Mesothelial cell of epicardium (in vitro differentiated cells): ENCODE measurements at regions not wholly inside any gene's neighbourhood (a gene's known extent, or its start where the extent isn't known, plus 50 kb on each side); places are given as distances from the start of the nearest gene placed in this dataset.

Experiments
- DNase-seq, 2 experiments: peaks; one replicate each; pipeline ENCODE4 v3.0.0; 2021; ENCODE audit warnings: low spot score in 2 of 2; ENCODE audit not compliant: unreplicated experiment in 2 of 2
- H3K27ac Mint-ChIP-seq: 2 replicates; pipeline ENCODE4 v1.8.0; 2021; ENCODE audit warnings: mixed read lengths
- H3K27me3 Mint-ChIP-seq: 2 replicates; pipeline ENCODE4 v1.8.0; 2021; ENCODE audit warnings: low read depth, mixed read lengths
- H3K36me3 Mint-ChIP-seq: 2 replicates; pipeline ENCODE4 v1.8.0; 2021; ENCODE audit warnings: mixed read lengths
- H3K4me1 Mint-ChIP-seq: 2 replicates; pipeline ENCODE4 v1.8.0; 2021; ENCODE audit warnings: mixed read lengths
- H3K4me3 Mint-ChIP-seq: 2 replicates; pipeline ENCODE4 v1.8.0; 2021; ENCODE audit warnings: mild to moderate bottlenecking, moderate library complexity, mixed read lengths
- H3K9me3 Mint-ChIP-seq: 2 replicates; pipeline ENCODE4 v1.8.0; 2021; ENCODE audit warnings: mixed read lengths
- CTCF ChIP-seq: fragments of 200-600 bp; sonication (generic); IDR thresholded peaks from one replicate; pipeline ENCODE4 v1.5.0; 2021; ENCODE audit warnings: antibody characterized with exemption; ENCODE audit not compliant: unreplicated experiment

- Mint-ChIP-seq H3K27ac (no peak overlapping the region), H3K4me3 (no peak overlapping the region), H3K27me3 (peaks cover 11% of the 10 kb centered on the region), H3K36me3 (peaks cover 4% of the 10 kb centered on the region), H3K4me1 (no peaks in the 10 kb centered on the region), H3K9me3 (peaks cover 27% of the 10 kb centered on the region)
- no peak for TF ChIP-seq CTCF
- DNase-seq: no peak
Measured at GRCh38 chr17:77716289-77716926, 242.1 kb upstream of the TNRC6C start.

GRCh38 chr17:77717941-77718668, 240.4 kb upstream of the TNRC6C start:
- DNase-seq: no peak
- no peak for TF ChIP-seq CTCF
- peaks cover 4% of the 10 kb centered on the region for H3K36me3 Mint-ChIP-seq
- peaks cover 26% of the 10 kb centered on the region for H3K9me3 Mint-ChIP-seq
- no peak overlapping the region for H3K27ac Mint-ChIP-seq
- H3K27me3 Mint-ChIP-seq: peaks cover 9% of the 10 kb centered on the region
- H3K4me1 Mint-ChIP-seq: no peaks in the 10 kb centered on the region
- H3K4me3 Mint-ChIP-seq: no peak overlapping the region

- TF ChIP-seq CTCF: no peak
- DNase-seq: no peak
- Mint-ChIP-seq H3K36me3 (peaks cover 4% of the 10 kb centered on the region), H3K9me3 (peaks cover 23% of the 10 kb centered on the region), H3K4me1 (no peaks in the 10 kb centered on the region), H3K27me3 (peaks cover 9% of the 10 kb centered on the region), H3K4me3 (no peak overlapping the region), H3K27ac (no peak overlapping the region)
Measured at GRCh38 chr17:77718669-77718961, 239.9 kb upstream of the TNRC6C start.

GRCh38 chr17:77719806-77720205, 238.7 kb upstream of the TNRC6C start:
- H3K4me1 Mint-ChIP-seq: no peaks in the 10 kb centered on the region
- TF ChIP-seq CTCF: no peak
- peaks cover 18% of the 10 kb centered on the region for H3K9me3 Mint-ChIP-seq
- peaks cover 4% of the 10 kb centered on the region for H3K36me3 Mint-ChIP-seq
- H3K4me3 Mint-ChIP-seq: no peak overlapping the region
- H3K27me3 Mint-ChIP-seq: peaks cover 11% of the 10 kb centered on the region
- DNase-seq: no peak
- no peak overlapping the region for H3K27ac Mint-ChIP-seq

- H3K27ac Mint-ChIP-seq: no peak overlapping the region
- peaks cover 4% of the 10 kb centered on the region for H3K36me3 Mint-ChIP-seq
- no peak for DNase-seq
- H3K4me1 Mint-ChIP-seq: no peaks in the 10 kb centered on the region
- no peak overlapping the region for H3K4me3 Mint-ChIP-seq
- peaks cover 8% of the 10 kb centered on the region for H3K9me3 Mint-ChIP-seq
- TF ChIP-seq CTCF: no peak
- H3K27me3 Mint-ChIP-seq: peaks cover 13% of the 10 kb centered on the region
Measured at GRCh38 chr17:77720946-77721845, 237.3 kb upstream of the TNRC6C start.
